CD4-positive, alpha-beta T cell treated with Interleukin-4 for 4 hours (primary cell): ENCODE measurements at regions not wholly inside any gene's neighbourhood (a gene's known extent, or its start where the extent isn't known, plus 50 kb on each side); places are given as distances from the start of the nearest gene placed in this dataset.
"Not testable (repeated sequence)": the region's sequence is repeated elsewhere in the genome, so short reads cannot be mapped to it uniquely, and the experiment has no call there.

ENCODE experiments used
- DNase-seq: peaks from one replicate; pipeline ENCODE4 v3.0.0-alpha.2; 2020

- DNase-seq = no peak
These were observed 91.7 kb upstream of the WSCD1 start for GRCh38 chr17:5978496-5978895.

GRCh38 chr17:5980941-5981340 lies 89.2 kb upstream of the WSCD1 start:
- no peak for DNase-seq

GRCh38 chr17:5986644-5987043 lies 83.5 kb upstream of the WSCD1 start:
- no peak for DNase-seq

GRCh38 chr17:6000426-6000825 lies 69.8 kb upstream of the WSCD1 start:
- no peak for DNase-seq

- DNase-seq = not testable (repeated sequence)
These were observed 67.0 kb upstream of the WSCD1 start for GRCh38 chr17:6003221-6003620.

GRCh38 chr17:6005939-6006338 lies 64.2 kb upstream of the WSCD1 start:
- no peak for DNase-seq

- DNase-seq = no peak
These were observed 59.0 kb upstream of the WSCD1 start for GRCh38 chr17:6011206-6011605.

GRCh38 chr17:6018788-6019187 lies 51.4 kb upstream of the WSCD1 start:
- DNase-seq = no peak

- DNase-seq = no peak
These were observed 50.2 kb upstream of the WSCD1 start for GRCh38 chr17:6019959-6020358.

- no peak for DNase-seq
These were observed 49.7 kb upstream of the WSCD1 start for GRCh38 chr17:6020376-6021010.
